ENCODE measurements at regions not wholly inside any gene's neighbourhood (a gene's known extent, or its start where the extent isn't known, plus 50 kb on each side); places are given as distances from the start of the nearest gene placed in this dataset.
"Not testable (repeated sequence)": the region's sequence is repeated elsewhere in the genome, so short reads cannot be mapped to it uniquely, and the experiment has no call there.

GRCh38 chr18:71116535-71116934 is 827.7 kb downstream of the SOCS6 start:
- DNase-seq (ENCODE audit: low read depth in 4 of 4, low spot score in 1 of 4), result no peak

GRCh38 chr18:71115261-71115660 is 826.4 kb downstream of the SOCS6 start:
- no peak for DNase-seq (ENCODE audit: low read depth in 4 of 4, low spot score in 1 of 4)

GRCh38 chr18:71114550-71115210 is 825.8 kb downstream of the SOCS6 start:
- DNase-seq (ENCODE audit: low read depth in 4 of 4, low spot score in 1 of 4), result no peak

- DNase-seq (ENCODE audit: low read depth in 4 of 4, low spot score in 1 of 4), result no peak
These were observed 818.4 kb downstream of the SOCS6 start for GRCh38 chr18:71107244-71107643.

- DNase-seq (ENCODE audit: low read depth in 4 of 4, low spot score in 1 of 4), result no peak
These were observed 817.9 kb downstream of the SOCS6 start for GRCh38 chr18:71106701-71107100.

GRCh38 chr18:71105994-71106546 is 817.2 kb downstream of the SOCS6 start:
- no peak for DNase-seq (ENCODE audit: low read depth in 4 of 4, low spot score in 1 of 4)

- DNase-seq (ENCODE audit: low read depth in 4 of 4, low spot score in 1 of 4), result no peak
These were observed 816.4 kb downstream of the SOCS6 start for GRCh38 chr18:71105078-71105819.

GRCh38 chr18:71079606-71080005 is 790.8 kb downstream of the SOCS6 start:
- no peak for DNase-seq (ENCODE audit: low read depth in 4 of 4, low spot score in 1 of 4)

- no peak for DNase-seq (ENCODE audit: low read depth in 4 of 4, low spot score in 1 of 4)
These were observed 788.6 kb downstream of the SOCS6 start for GRCh38 chr18:71077451-71077850.

GRCh38 chr18:71075147-71075546 is 786.3 kb downstream of the SOCS6 start:
- DNase-seq (ENCODE audit: low read depth in 4 of 4, low spot score in 1 of 4), result no peak

GRCh38 chr18:71068338-71068737 is 779.5 kb downstream of the SOCS6 start:
- DNase-seq (ENCODE audit: low read depth in 4 of 4, low spot score in 1 of 4), result no peak

- DNase-seq (ENCODE audit: low read depth in 4 of 4, low spot score in 1 of 4), result no peak
These were observed 761.0 kb downstream of the SOCS6 start for GRCh38 chr18:71049893-71050292.

GRCh38 chr18:71047882-71048281 is 759.0 kb downstream of the SOCS6 start:
- no peak for DNase-seq (ENCODE audit: low read depth in 4 of 4, low spot score in 1 of 4)

GRCh38 chr18:71045331-71046065 is 756.7 kb downstream of the SOCS6 start:
- DNase-seq (ENCODE audit: low read depth in 4 of 4, low spot score in 1 of 4), result no peak

- DNase-seq (ENCODE audit: low read depth in 4 of 4, low spot score in 1 of 4), result no peak
These were observed 751.3 kb downstream of the SOCS6 start for GRCh38 chr18:71040161-71040560.

GRCh38 chr18:71038196-71038595 is 749.4 kb downstream of the SOCS6 start:
- no peak for DNase-seq (ENCODE audit: low read depth in 4 of 4, low spot score in 1 of 4)

- DNase-seq (ENCODE audit: low read depth in 4 of 4, low spot score in 1 of 4), result no peak
These were observed 747.9 kb downstream of the SOCS6 start for GRCh38 chr18:71036783-71037182.

- DNase-seq (ENCODE audit: low read depth in 4 of 4, low spot score in 1 of 4), result not testable (repeated sequence)
These were observed 742.7 kb downstream of the SOCS6 start for GRCh38 chr18:71031296-71032191.

- DNase-seq (ENCODE audit: low read depth in 4 of 4, low spot score in 1 of 4), result not testable (repeated sequence)
These were observed 741.2 kb downstream of the SOCS6 start for GRCh38 chr18:71030085-71030484.

GRCh38 chr18:71028285-71028762 is 739.5 kb downstream of the SOCS6 start:
- no peak for DNase-seq (ENCODE audit: low read depth in 4 of 4, low spot score in 1 of 4)

- DNase-seq (ENCODE audit: low read depth in 4 of 4, low spot score in 1 of 4), result no peak
These were observed 738.7 kb downstream of the SOCS6 start for GRCh38 chr18:71027531-71027930.
